GM21529 (cell line): ENCODE measurements at regions not wholly inside any gene's neighbourhood (a gene's known extent, or its start where the extent isn't known, plus 50 kb on each side); places are given as distances from the start of the nearest gene placed in this dataset.

Source experiments
- ATAC-seq: cut with Tn5 transposase; IDR thresholded peaks from one replicate; pipeline ENCODE4 v1.9.1; 2021; ENCODE audit not compliant: unreplicated experiment

- no peak for ATAC-seq
These were observed 235.7 kb upstream of the SDK2 start for GRCh38 chr17:73879987-73880386.

GRCh38 chr17:73882590-73882989 lies 238.3 kb upstream of the SDK2 start:
- ATAC-seq = no peak

GRCh38 chr17:73883175-73883574 lies 238.9 kb upstream of the SDK2 start:
- ATAC-seq = no peak

- no peak for ATAC-seq
These were observed 243.5 kb upstream of the SDK2 start for GRCh38 chr17:73887739-73888138.

- no peak for ATAC-seq
These were observed 244.6 kb upstream of the SDK2 start for GRCh38 chr17:73888862-73889261.

GRCh38 chr17:73889439-73889838 lies 245.2 kb upstream of the SDK2 start:
- no peak for ATAC-seq

GRCh38 chr17:73890831-73891405 lies 246.7 kb upstream of the SDK2 start:
- no peak for ATAC-seq

- ATAC-seq = no peak
These were observed 250.9 kb upstream of the SDK2 start for GRCh38 chr17:73895157-73895556.

- ATAC-seq = no peak
These were observed 252.7 kb upstream of the SDK2 start for GRCh38 chr17:73896966-73897365.

GRCh38 chr17:73899839-73900238 lies 255.6 kb upstream of the SDK2 start:
- ATAC-seq = no peak

- ATAC-seq = no peak
These were observed 256.3 kb upstream of the SDK2 start for GRCh38 chr17:73900516-73900915.

GRCh38 chr17:73901249-73901648 lies 257.0 kb upstream of the SDK2 start:
- ATAC-seq = no peak

- ATAC-seq = no peak
These were observed 257.6 kb upstream of the SDK2 start for GRCh38 chr17:73901661-73902415.

GRCh38 chr17:73902416-73903181 lies 258.4 kb upstream of the SDK2 start:
- ATAC-seq = no peak

GRCh38 chr17:73906896-73907870 lies 262.9 kb upstream of the SDK2 start:
- ATAC-seq = no peak

GRCh38 chr17:73909186-73909585 lies 264.9 kb upstream of the SDK2 start:
- no peak for ATAC-seq

- ATAC-seq = no peak
These were observed 266.0 kb upstream of the SDK2 start for GRCh38 chr17:73910206-73910605.

- no peak for ATAC-seq
These were observed 266.7 kb upstream of the SDK2 start for GRCh38 chr17:73910821-73911515.

- ATAC-seq = no peak
These were observed 267.6 kb upstream of the SDK2 start for GRCh38 chr17:73911726-73912372.

GRCh38 chr17:73912373-73912746 lies 268.1 kb upstream of the SDK2 start:
- ATAC-seq = no peak
